ELF-1 (cell line): ENCODE measurements at regions not wholly inside any gene's neighbourhood (a gene's known extent, or its start where the extent isn't known, plus 50 kb on each side); places are given as distances from the start of the nearest gene placed in this dataset.
"Not testable (repeated sequence)": the region's sequence is repeated elsewhere in the genome, so short reads cannot be mapped to it uniquely, and the experiment has no call there.

Experiments used
- DNase-seq: peaks from one replicate; pipeline ENCODE4 v3.0.0-alpha.2; 2016; ENCODE audit warnings: low read depth, low spot score

DNA sequence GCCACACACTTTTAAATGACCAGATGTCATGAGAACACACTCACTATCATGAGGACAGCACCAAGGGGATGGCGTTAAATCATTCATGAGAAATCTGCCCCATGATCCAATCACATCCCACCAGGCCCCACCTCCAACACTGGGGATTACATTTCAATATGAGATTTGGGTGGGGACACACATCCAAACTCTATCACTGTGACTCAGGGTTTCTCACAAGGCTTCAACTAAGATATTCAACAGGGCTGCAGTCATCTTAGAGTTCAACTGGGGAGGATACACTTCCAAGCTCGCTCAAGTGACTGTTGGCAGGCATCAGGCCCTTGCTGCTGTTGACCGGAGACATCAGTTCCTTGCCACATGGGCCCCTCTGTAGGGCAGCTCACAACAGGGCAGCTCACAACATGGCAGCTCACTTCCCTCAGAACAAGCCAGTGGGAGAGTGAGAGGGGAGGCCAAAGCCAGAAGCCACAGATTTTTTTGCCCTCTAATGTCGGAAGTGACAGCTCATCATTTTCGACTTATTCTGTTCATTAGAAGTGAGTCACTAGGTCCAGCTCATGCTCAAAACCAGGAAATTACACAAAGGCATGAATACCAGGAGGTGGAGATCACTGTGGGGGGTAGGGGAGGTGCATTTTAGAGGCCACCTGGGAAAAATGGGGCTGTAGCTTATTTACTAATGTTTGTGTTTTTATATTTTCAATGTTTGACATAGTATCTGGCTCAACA is 50.8 kb upstream of the PTHLH start:
- DNase-seq: no peak

DNA sequence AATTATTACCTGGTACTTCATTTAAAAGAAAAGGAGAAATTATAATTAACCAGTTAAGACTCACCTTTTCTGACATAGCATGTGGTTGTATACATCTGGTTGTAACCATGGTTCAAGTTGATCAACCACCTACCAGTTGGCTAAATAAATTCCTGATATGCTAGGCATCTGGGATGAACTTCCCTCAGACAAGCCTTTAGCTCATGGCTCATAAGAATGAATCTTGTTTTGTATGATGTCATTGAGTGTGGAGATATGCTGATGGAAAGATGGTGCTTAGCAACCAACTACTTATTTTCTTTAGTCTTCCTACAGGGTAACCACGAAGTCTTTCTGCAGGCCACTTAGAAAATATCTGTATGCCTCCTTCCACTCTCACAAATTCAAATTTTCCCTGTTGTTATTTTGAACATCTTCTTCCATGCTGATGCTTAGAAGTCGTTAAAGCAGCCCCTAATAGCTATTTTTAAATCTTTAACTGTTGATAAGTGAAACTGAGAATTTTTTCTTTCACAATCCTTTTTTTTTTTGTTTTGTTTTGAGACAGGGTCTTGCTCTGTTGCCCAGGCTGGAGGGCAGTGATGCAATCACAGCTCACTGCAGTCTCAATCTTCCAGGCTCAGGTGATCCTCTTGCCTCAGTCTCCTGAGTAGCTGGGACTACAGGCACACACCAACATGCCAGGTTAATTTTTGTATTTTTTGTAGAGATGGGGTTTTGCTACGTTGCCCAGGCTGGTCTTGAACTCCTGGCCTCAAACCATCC is 51.9 kb upstream of the PTHLH start:
- DNase-seq: no peak

DNA sequence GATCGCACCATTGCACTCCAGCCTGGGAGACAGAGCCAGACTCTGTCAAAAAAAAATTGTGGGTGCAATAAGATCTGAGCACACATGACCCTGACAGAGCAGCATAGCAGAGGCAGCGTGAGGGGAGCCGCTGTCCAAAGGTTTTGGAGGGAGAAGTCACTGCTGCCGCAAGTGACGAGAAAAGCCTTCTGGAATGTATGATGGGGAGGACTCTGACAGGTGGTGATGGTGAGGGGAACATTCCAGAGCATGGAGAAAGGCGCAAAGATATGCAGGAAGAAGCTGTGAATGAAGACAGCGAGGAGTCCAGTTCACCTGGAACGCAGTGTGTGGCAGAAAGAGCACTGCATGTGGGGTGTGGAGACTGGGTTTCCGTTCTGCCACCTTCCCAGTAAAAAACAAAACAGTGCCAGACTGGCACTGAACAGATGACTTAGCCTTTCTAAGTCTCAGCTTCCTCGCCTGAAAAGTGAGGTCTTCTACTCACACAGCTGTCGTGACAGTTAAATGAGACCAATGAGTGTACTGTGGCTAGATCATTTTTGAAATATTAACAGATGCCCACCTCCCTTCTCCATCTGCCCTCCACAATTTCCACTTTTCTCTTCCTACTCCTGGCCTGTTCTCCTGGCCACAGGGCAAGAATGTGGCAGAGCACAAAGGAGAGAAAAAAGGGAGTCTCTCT is 53.4 kb upstream of the PTHLH start:
- peak; percentile 13 for DNase-seq

DNA sequence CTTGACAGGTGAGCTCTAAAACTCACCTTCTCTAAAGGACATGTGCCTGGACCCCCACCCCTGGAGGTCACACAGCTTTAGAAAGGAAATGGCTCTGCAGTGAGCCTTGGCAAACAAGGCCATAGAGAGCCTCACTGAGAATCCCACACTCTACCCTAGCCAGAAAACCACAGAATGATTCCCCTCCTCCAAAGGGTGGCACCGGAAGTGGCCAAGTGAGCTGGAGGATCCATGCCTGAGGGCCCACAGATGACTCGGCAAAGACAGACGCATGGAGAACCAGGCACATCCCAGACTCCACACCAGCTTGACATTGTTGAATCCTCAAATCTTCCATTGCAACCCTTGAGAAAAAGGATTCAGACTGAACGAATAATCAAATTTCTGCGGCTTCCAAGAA is 54.2 kb upstream of the PTHLH start:
- peak; percentile 13 for DNase-seq

DNA sequence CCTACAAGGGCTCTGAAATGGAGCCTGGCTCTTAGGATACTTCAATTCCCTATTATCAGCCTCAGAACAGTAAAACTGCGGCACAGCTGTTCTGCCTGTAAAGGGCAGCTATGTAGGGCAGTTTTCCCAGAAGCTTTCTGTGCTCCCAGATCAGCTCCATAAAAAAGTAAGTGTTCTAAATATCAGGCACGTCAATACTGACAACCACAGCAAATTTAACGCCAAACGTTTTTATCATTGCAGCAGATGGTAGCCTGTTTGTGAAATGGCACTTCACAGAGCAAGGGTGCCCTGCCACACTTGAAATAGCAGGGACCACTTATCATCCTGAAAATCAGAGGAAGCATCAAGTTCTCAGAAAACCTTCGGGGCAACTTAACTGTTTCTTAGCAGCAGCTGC is 54.8 kb upstream of the PTHLH start:
- DNase-seq: no peak

DNA sequence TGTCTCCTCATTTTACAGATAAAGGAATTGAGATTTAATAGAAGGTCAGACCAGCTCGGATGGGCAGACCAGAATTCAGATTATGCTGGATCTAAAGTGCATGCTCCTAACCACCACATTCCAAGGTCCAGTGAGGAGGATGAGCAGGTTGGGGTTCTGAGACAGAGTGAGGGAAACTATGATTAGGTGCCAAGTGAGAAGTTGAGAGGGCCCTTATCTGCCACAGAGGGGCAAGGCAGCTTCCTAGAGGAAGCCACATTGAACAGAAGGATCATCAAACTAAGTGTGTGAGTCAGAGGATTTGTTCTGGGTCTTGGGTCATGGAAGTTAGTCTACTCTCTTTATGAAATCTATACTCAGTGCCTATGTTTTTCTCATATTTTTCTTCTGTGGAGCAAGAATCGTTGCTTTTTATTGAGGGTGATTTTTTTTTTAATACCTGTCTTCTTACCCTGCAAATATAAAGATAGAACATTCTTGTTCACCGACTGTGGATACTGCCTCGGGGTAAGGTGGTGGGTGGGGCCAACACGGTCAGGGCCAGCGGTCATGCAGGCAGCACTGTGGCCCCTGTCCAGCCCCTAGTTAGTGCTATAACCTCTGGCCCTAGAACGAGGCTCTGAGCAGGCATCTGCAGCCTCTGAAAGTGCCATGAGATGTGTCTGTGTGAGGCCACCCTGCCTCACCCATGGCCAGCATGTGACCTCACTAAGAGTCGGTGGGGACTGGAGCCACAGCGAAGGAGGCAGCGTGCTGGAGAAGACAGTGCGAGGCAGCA is 55.6 kb upstream of the PTHLH start:
- no peak for DNase-seq

DNA sequence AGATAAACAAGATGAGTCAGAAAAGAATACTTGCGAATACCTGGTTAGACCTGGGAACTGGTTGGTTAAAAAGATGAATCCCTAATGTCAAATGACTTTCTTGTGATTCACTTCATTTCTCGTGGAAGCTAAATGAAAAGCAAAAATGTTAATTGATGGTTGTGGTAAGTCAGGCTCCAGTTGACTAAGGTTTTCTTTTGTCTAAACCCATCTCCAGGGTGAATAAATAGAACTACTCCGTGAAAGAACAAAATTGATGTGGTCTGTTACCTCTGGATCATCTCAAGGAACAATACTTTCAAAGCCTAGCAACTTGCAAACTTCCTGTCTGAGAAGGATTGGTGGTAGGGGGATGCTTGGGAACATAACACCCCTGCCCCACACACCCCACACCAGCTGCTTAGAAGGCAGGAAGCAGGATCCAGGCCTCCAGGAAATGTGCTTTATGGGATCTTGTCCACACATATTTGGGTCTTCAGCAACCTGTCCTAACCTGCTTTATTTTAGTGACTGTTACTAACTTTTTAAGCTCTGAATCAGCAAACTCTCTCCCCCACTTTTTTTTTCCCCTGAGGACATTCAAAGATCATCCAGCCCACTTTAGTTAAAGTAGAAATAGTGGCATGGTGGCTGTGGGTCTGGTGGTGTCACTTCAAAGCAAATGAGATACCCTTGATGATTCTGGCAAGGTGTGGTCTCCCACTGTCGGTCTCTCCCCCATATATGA is 60.4 kb upstream of the PTHLH start:
- no peak for DNase-seq

DNA sequence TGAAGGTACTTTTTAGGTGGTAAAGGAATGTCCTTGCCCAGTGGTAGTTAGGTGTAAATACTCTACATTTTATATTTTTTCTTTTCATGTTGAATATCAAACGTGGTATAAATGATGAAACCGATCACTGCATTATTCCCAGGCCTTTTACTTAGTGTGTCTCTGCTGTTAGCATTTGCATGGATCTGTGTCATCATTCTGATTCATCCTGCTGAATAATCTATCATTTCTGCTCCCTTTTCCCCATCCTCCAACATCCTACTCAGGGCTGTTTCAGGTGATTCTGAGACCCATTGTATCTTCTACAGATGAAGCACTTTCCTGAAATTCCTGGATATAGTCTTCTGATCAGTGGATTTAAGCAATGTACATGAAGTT is 61.0 kb upstream of the PTHLH start:
- DNase-seq: no peak

DNA sequence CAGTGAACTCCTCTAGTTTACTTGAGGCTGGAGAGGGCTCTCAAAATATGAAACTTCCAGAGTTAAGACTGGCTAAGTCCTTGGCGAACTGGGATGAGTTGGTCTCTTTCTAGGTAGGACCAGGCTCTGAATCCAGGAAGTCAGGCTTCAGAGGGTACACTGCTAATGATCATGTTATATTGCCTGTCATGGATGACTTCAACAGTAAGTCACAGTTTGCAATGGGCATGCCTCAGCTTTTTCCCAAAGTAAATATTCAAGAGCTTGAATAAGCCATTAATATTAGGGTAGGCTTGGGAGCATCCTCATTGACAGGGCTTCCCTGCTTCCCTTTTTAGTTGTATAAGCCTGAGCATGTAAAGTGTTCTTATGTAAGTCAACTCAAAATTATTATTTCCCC is 61.7 kb upstream of the PTHLH start:
- no peak for DNase-seq

DNA sequence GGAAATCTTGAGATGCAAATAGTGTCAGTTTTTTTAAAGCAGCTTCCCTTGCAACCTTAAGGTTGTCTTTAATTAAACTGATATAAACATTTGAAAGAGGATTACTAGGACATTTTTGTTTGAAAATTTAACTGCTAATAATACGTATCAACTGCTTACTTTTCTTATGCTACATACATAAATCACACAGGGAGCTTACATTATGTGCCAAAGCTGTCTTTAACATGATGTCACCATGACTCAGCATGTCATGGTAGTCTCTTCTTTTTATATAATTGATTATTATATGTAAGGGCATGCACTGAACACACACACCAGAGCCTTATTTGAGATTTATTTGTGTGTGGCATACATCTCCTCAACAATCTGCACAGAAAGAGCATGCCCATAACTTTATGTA is 63.0 kb upstream of the PTHLH start:
- no peak for DNase-seq

DNA sequence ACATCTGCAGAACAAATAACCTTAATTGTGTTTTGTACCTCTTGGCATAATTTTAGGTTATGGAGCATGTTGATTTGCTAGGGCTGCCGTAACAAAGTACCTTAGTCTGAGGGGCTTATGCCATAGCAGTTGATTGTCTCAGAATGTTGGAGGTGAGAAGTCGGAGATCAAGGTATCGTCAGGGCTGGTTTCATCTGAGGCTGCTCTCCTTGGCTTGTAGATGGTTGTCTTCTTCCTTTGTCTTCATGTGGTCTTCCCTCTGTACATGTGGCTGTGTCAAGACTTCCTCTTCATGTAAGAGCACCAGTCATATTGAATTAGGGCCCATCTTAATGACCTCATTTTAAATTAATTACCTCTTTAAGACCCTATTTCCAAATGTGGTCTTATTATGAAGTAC is 64.4 kb upstream of the PTHLH start:
- no peak for DNase-seq

DNA sequence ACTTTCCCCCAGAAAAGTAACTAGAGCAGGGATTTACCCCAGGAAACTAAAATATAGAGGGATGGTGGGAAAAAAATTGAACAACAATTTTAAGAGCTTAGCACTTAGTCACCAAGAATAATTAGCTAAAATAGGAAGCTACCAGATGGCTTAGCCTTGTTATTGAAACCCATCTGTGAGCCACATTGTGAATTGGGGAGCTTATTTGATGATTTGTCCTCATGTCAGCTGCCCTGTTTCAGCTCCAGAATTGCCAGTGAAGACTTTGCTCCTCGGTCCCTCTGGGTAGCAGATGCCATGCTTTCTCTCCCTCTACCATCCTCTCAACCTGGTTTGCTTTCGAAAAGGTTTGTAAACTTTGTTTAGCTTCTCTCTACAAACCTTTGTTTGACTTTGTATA is 67.7 kb upstream of the PTHLH start:
- no peak for DNase-seq

DNA sequence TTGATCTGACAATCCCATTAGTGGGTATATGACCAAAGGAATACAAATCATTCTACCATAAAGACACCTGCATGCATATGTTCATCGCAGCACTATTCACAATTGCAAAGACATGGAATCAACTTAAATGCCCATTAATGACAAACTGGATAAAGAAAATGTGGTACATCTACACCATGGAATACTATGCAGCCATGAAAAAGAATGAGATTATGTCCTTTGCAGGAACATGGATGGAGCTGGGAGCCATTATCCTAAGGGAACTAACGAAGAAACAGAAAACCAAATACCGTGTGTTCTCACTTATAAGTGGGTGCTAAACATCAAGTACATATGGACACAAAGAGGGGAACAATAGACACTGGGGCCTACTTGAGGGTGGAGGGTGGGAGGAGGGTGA is 74.1 kb upstream of the PTHLH start:
- not testable (repeated sequence) for DNase-seq

DNA sequence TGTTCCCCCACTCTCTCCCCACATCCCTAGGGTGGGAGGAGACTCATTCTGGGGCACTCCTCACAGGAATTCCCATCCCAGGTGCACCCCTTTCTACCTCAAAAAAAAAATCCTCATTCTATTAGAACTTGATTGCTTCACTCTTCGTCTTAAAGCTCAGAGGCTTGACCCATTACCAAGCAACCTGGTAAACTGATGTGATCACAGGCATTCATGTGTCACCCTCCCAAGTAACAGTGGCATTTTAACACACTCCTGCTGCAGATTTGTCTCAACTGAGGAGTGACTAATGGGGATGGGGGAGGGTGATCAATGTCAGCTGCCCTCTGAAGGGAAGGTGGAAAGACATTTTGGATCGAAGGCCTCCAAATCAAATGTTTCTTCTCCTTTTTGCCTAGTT is 78.1 kb upstream of the PTHLH start:
- no peak for DNase-seq

DNA sequence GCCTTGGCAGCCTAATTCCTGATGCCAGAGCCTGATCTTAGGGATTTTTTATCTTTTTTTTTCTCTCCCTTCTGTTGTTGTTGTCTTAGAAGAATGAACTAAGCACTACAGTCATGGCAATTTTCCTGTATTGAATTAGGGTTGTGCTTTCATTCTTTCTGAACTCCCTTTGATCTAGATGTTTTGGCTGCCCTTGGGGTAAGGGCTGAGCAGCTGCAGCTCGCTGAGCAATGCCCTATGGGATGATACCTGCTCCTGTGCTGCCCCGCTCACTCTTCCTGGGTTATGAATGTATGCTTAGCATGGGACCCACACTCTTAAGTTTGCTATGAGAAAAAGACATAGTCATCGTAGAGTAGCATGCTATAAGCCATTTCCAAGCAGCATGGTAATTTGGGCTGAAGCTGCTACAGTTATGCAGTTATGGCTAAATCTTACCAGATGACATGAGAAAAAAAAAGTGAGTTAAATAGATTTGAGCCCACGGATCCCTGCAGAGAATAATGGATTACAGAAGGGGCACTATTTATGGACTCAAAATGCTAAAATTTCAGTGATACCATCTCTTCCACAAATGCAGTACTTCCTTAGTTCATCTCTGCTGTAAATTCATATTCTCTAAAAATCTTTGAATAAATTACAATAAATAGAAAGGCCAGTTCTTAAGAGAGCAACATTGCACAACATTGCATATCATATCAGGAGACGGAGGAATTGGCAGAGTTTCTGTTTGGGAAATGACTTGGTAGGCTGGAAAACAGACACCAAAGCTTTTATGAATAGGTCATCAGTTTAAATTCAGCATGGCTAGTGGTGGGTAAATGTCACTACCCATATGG is 79.2 kb upstream of the PTHLH start:
- DNase-seq: no peak

DNA sequence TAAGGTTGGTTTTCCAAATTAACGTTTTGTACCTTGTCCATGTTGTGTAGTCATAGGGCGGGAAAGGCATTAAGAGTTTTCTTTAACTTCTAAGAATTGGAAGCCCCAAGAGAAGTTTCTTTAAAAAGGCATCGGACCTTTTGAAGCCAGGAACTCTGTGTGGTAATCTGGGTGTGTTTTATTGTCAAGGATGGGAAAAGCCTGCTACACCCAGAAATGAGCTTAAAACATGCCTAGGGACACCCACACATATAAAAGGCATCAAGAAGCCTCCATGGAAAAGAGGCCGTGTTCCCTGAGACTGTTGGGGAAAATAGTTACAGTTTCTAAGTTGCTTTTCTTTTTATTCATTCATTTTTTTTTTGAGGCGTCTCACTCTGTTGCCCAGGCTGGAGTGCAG is 81.0 kb upstream of the PTHLH start:
- no peak for DNase-seq

DNA sequence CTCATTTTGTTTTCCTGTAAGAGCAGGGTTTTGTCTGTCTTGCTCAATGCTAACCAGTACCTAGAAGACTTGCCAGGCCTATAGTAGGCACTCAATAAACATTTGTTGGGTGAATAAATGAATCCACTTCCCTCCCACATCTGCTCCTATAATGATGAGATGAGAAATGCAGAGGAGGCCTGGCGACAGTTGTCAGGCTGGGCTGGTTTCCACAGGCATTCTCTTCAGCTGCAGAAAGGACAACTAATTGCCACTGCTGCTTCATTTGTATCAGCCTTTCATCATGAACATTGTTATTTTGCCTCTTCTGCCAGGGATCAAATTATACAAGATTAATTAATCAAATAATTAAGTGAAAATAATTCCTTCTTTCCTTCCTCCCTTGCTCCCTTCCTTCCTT is 82.0 kb upstream of the PTHLH start:
- no peak for DNase-seq

DNA sequence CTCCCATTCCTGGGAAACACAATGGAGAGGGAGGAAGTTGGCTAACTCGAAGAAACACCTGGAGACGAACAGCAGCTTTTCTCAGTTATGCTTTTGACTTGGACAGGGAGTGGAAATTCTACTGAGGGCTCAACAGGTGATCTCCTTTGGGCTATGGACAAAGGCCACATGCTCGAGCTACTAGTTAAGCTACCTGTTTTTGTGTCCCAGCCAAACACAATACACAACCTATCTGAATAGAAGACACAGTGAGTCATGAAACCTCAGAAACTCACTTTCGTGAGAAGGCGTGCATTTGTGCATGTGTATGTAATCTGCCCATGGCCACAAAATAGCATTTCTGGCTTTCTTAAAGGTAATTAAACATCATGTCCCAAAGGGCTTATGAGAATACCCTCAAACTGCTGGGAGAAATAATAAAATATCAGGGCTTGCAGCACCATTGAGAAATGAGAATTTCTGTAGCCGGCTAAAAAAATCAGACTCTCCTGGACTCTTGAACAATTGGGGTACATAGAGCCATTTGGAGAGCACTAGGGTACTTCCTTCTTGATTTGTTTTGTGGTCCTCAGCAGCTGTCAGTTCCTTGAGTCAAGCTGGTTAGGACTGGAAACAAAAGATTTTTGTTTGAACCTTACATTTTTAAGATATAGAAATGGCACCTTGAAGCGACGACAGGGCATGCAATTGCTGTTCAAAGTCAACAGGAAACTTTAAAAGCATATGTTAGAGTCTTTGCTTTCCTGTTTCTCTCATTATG is 85.5 kb upstream of the PTHLH start:
- DNase-seq: no peak

DNA sequence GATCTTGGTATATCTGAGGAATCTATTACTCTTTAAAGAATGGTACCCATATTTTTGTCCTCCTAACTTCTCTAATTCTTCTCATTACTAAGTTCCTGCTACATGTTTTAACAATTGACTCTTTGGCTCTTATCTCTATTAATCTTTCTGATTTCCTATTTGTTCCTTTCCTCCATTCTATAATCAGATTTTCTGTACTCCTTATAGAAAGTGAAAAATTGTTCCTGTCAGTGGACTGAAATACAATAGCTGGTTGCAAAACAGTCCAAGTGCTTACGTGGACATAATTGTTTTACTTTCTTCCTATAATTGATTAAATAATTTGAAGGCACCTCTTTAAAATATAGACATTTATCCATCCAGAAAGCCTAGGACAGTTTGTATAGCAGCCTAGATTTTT is 86.7 kb upstream of the PTHLH start:
- no peak for DNase-seq

DNA sequence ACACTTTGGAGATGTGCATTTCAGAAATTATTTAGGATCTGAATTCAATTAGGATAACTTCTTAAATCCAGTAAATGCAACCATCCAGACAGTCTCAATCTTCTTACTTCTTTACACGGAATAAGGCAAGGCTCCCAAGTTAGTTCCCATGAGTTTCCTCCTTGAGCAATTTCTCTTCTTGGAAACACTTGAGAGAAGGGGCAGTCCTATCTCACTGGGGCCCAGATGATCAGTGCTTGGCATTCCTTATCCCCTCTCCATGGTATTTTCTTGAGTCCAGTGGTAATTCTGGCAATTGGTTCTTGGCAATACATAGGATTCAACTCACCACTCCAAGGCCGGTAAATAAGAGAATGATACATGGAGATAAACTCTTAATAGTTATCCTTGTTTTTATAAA is 87.1 kb upstream of the PTHLH start:
- no peak for DNase-seq
